AML-193 (cell line): ENCODE measurements at regions not wholly inside any gene's neighbourhood (a gene's known extent, or its start where the extent isn't known, plus 50 kb on each side); places are given as distances from the start of the nearest gene placed in this dataset.

Experiments used
- DNase-seq, 2 experiments: peaks; one replicate each; lab custom pipeline; 2025; lab: John Stamatoyannopoulos, UW

DNA sequence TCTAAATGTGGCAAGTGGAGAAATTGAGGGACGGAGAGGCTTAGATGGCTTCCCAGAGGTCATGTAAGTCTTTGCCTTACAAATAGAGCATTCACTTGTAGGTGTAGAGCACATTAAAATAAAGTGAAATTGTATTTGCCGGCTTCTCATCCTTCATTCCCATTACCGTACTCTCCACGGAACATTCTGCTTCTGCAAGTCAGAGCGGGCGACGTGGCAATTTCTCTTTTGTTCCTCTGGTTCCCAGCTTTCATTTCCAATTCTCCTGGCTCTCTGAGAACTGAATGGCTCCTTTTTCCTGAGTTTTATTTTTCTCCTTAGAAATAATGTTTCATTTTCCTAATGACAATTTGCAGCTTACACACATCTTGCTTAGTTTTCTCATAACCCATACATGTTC lies 51.3 kb upstream of the PFKP start:
- DNase-seq: no peak

- no peak for DNase-seq
Measured at GRCh38 chr10:3014968-3015367, 52.4 kb upstream of the PFKP start.

DNA sequence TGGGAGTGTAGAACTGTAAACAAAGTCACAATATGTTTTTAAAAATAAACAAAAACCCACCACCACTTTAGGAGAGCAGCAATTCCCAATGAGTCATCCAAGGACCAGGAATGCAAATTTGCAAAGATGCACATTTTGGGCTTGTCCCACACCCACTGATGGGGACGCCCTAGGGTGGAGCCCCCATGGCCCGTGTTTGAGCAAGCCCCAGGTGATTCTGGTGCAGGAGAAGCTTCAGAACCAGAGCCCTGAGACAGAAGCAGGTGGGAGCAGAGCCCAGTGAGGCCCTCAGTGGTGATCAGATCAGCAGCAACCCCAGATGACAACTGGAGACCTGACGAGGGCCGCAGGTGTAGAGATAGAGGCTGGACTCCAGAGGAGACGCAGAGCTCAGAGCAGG lies 55.1 kb upstream of the PFKP start:
- no peak for DNase-seq

- DNase-seq: no peak
Measured at GRCh38 chr10:3010816-3011460, 56.4 kb upstream of the PFKP start.

GRCh38 chr10:3010334-3010733 lies 57.0 kb upstream of the PFKP start:
- DNase-seq: no peak

GRCh38 chr10:3009341-3009740 lies 58.0 kb upstream of the PFKP start:
- no peak for DNase-seq

DNA sequence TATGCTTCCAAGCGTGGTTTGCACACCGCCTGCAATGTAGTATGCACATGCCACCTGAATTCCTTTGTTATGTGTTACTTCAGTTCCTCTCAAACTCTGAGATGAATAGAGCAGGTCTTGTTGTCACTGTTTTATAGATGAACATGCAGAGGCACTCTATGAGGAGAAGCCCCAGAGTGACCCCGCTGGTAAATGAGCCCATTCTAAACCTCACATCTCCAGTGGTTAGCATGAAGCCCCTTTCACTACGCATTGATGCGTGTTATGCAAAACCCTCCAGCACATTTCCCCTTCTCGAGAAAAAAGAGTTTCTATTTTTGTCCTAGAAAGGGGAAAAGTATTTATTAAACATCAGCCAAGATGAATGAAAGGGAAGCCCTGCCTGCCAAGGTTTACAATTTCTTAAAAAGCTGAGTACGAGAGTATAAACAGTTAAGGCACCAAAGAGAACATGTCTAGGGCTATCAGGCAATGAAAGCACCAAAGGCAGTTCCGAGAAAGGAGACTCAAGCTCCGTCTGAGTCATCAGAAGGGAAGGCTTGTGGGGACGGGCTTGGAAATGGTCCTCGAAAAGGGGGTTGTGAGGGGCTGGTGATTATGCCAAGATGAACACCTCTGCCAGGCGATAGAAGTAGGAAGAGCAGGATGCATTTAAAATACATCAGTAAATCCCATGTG lies 58.7 kb upstream of the PFKP start:
- no peak for DNase-seq

DNA sequence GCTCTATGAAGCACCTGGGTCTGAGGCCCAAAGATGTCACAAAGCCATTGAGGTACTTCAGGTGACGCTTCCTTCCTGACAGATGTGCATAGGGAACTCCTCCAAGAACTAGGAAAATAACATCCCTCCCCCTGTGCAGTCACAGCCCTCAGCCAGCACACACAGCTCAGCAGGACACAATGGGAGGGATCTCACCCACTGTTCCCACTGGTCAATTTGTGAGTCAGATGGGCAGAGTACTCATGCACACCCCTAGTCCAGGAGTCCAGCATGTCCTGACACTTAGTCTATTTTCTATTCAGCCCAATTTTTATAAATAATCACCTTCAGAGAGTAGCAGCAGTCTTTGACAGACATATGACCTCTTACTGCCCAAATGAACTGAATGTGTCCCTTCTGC lies 60.7 kb upstream of the PFKP start:
- DNase-seq: no peak

- no peak for DNase-seq
Measured at GRCh38 chr10:3006093-3006492, 61.3 kb upstream of the PFKP start.

DNA sequence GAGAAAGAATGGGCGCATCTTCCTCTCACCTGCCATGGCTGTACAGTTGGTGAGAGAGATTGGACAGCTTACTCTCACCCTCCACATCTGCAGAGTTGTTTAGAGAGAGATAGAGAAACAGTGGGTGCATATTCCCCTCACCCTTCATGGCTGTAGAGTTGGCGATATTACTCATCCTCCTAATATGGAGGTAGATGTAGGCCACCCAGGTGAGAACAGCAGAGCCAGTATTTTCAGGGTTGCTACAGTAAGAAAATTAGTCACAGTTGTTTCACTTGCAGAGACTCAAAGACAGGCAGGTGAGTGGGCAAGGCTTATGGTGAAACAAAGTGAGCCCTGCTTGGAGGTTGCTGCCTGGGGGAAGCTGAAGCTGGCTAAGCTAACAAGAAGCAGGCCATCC lies 65.0 kb upstream of the PFKP start:
- no peak for DNase-seq

- DNase-seq: no peak
Measured at GRCh38 chr10:3000048-3000447, 67.3 kb upstream of the PFKP start.

- no peak for DNase-seq
Measured at GRCh38 chr10:2994221-2994961, 73.0 kb upstream of the PFKP start.

GRCh38 chr10:2993636-2994035 lies 73.7 kb upstream of the PFKP start:
- DNase-seq: no peak

DNA sequence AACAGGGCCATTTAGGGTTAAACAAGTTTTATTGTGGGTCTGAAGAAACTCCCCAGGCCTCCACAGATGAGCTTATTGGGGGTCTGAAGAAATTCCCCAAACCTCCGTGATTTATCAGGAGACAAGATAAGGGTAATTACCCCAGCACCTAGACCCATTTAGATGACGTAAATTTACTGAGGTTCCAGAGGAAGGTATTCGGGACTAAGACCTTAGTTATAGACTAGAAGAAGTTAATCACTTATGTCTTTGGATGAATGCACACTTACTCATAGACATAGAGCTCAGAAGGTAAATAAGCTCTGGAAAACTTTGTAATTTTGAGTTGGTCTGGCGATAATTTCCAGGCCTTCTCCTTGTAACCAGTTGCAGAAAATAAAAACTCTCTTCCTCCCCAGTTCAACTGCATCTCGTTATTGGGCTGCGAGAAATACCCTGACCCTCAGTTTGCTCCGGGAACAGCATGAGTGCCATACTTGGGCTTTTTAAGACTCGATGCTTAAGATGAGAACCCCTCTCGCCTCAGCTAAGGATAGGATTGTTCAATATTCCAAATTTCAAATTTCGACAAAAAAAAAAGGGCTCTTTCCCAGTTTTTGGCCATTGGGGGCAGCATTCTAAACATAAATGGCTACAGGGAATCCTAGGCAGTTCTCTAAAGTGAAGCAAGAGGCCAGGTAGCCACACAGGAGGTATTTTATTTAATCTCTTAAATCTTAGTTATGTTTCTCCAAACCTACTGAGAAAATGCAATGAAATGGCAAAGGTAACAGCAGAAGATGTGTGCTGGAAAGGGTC lies 74.7 kb upstream of the PFKP start:
- DNase-seq: no peak

GRCh38 chr10:2990764-2991163 lies 76.6 kb upstream of the PFKP start:
- DNase-seq: no peak

DNA sequence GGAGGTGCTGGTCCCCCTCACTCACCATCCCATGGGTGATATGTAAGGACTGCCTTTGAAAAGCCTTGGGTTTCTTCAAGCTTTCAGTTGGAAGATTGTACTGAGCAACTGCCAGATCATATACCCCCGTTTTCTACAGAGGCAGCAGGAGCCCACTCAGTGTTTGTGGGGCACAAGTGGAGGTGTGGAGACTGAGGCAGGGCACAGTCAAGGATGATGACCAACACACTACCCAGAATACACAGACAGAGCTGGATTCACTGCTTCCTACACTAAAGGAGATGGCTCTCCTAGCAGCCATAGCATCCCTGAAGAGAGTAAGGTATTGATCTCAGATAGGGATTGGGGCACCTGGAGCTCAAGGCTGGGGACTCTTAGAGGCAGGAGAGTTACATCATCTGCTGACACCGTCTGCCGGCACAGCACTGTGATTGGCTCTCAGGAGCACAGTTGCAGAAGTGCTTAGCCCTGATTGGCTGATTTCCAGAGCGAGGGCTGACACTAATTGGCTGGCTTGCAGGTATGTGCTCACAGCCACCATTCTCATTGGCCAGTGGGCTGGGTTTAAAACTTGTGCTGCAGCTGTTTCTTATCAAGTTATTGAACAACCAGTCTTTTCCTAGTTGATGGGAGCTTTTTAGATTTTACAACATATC lies 77.9 kb upstream of the PFKP start:
- DNase-seq: no peak

- no peak for DNase-seq
Measured at GRCh38 chr10:2987185-2987768, 80.1 kb upstream of the PFKP start.

- DNase-seq: no peak
Measured at GRCh38 chr10:2986391-2986801, 81.0 kb upstream of the PFKP start.

- no peak for DNase-seq
Measured at GRCh38 chr10:2985729-2986232, 81.6 kb upstream of the PFKP start.

- DNase-seq: no peak
Measured at GRCh38 chr10:2984682-2985081, 82.7 kb upstream of the PFKP start.

GRCh38 chr10:2982146-2982545 lies 85.2 kb upstream of the PFKP start:
- no peak for DNase-seq
